ENCODE measurements at regions not wholly inside any gene's neighbourhood (a gene's known extent, or its start where the extent isn't known, plus 50 kb on each side); places are given as distances from the start of the nearest gene placed in this dataset.

DNA sequence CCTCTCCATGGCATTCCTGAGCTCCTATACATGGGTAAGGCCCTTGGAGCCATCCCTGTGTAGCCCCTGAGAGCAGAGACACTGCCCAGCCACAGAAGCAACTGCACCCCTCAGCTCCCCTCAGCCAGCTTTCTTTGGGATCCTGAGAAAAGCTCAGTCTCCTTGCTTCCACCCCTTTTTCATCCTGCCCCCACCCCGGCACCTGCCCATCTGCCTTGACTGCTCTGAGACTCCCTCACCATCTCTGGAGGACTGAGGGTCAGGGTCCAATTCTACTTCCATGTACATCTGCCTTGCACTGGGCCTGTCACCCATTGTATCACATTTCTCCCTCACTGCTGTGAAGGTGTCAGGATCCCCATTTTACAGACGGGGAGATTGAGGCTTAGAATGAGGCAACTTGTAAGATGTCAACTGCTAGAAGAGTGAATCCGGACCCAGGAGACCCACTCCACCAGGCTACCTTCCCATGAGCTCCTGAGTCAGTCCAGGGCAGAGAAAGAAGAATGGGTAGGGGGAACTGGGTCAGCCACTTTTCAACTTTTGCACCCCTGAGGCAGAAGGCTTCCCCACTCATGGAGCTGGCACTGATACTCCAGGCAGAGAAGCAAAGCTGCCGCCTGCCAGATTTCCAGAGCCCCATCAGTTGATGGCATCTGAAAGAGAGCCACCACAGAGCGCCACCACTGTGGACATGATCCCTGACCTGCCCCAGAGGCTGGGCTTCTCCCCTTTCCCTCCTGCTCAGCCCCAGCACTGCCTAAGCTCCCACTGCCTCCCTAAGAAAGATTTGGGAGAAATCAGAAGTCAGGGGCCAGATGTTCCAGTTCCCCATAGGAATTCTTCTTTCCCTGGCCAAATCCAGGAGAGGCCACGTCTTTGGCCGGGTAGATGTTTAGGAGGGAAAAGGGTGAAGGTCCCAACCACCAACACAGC lies 135.4 kb downstream of the TMEM132E start:
- TF ChIP-seq POLR2AphosphoS5 (IDR thresholded peaks at IDR 0.05) (no peak), POLR2A (IDR thresholded peaks at IDR 0.05) (no peak)
- TF ChIP-seq, protein P1, sequence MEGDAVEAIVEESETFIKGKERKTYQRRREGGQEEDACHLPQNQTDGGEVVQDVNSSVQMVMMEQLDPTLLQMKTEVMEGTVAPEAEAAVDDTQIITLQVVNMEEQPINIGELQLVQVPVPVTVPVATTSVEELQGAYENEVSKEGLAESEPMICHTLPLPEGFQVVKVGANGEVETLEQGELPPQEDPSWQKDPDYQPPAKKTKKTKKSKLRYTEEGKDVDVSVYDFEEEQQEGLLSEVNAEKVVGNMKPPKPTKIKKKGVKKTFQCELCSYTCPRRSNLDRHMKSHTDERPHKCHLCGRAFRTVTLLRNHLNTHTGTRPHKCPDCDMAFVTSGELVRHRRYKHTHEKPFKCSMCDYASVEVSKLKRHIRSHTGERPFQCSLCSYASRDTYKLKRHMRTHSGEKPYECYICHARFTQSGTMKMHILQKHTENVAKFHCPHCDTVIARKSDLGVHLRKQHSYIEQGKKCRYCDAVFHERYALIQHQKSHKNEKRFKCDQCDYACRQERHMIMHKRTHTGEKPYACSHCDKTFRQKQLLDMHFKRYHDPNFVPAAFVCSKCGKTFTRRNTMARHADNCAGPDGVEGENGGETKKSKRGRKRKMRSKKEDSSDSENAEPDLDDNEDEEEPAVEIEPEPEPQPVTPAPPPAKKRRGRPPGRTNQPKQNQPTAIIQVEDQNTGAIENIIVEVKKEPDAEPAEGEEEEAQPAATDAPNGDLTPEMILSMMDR (IDR thresholded peaks at IDR 0.05) = no peak
- DNase-seq (ENCODE audit: low spot score in 2 of 2) = no peak
- H3K36me3 ChIP-seq = no peaks in the 10 kb centered on the region

DNA sequence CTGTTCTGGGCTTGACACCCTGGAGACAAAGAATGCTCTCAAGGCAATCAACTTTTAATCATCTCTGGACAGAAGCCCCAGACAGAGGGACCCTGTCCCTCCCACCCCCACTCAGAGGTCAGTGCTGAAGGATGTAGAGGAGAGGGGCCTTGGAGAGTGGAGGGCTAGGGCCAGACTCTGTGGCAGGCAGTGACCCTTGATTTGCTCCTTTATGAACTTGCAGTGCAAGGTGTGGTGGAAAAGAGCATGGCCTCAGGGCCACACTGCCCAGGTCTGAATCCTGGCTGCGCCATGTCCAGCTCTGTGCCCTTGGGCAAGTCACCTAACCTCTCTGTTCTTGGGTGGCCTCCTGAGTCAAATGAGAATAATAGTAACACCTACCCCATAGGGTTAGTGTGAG lies 134.3 kb downstream of the TMEM132E start:
- H3K27ac ChIP-seq = no peak overlapping the region
- no peak for DNase-seq (ENCODE audit: low spot score in 2 of 2)
- no peak overlapping the region for H3K4me3 ChIP-seq
- H3K36me3 ChIP-seq = no peaks in the 10 kb centered on the region
- H3K9me3 ChIP-seq = no peaks in the 10 kb centered on the region
- H3K27me3 ChIP-seq = peaks cover 0 to 12% of the 10 kb centered on the region in 2 donors
- H3K4me1 ChIP-seq = no peaks in the 10 kb centered on the region
- TF ChIP-seq POLR2A (IDR thresholded peaks at IDR 0.05) (no peak), POLR2AphosphoS5 (IDR thresholded peaks at IDR 0.05) (no peak)
- TF ChIP-seq, protein P1 (IDR thresholded peaks at IDR 0.05) = no peak
- intact Hi-C loops (cut with DNase I; ENCODE audit: low total_unique reads) = no loop called here

More for the DNA sequence above, 135.4 kb downstream of the TMEM132E start:
- H3K4me1 ChIP-seq = no peaks in the 10 kb centered on the region
- no peaks in the 10 kb centered on the region for H3K9me3 ChIP-seq
- H3K4me3 ChIP-seq = no peak overlapping the region
- H3K27me3 ChIP-seq = peaks cover 0 to 2% of the 10 kb centered on the region in 2 donors
- no peak overlapping the region for H3K27ac ChIP-seq
- intact Hi-C loops (cut with DNase I; ENCODE audit: low total_unique reads) = no loop called here

DNA sequence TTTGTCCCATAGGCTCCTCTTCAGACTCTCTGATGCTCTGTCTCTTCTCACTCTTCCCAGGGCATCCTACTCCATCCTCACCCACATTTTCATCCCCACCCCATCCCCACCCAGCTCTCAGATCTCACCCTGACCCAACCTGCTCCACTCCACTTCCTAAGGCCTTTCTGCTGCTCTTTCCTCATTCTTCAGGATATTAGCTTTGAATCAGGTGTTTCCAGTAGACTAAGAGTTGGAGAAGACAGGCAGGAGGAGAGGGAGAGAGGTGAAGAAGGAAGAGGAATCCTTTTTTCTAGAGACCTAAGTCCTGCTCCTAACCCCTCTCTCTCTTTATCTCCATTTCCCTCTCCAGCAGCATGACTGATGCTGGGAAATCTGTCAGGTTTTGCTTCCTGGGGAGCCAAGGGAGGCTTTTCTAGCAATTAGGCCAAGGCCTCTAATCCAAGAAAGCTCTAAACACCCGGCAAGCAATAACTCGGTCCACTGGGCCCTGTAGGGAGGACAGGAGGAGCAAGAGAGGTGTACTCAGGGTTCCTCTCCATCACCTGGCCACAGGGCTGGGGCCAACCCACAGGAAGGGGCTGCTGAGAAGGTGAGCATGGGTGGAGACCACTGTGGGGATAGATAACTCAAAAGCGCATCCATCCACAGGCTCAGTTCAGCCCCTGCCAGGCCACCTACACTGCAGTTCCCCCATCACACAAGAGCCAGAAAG lies 133.3 kb downstream of the TMEM132E start:
- intact Hi-C loops (cut with DNase I; ENCODE audit: low total_unique reads) = no loop called here
- Histone ChIP-seq H3K27ac (no peak overlapping the region), H3K4me3 (no peak overlapping the region), H3K27me3 (peaks cover 0 to 12% of the 10 kb centered on the region in 2 donors), H3K9me3 (no peaks in the 10 kb centered on the region), H3K4me1 (no peaks in the 10 kb centered on the region), H3K36me3 (no peaks in the 10 kb centered on the region)
- TF ChIP-seq POLR2AphosphoS5 (IDR thresholded peaks at IDR 0.05) = no peak
- TF ChIP-seq, protein P1 (IDR thresholded peaks at IDR 0.05) = no peak
- no peak for TF ChIP-seq POLR2A (IDR thresholded peaks at IDR 0.05)
- DNase-seq (ENCODE audit: low spot score in 2 of 2) = no peak

DNA sequence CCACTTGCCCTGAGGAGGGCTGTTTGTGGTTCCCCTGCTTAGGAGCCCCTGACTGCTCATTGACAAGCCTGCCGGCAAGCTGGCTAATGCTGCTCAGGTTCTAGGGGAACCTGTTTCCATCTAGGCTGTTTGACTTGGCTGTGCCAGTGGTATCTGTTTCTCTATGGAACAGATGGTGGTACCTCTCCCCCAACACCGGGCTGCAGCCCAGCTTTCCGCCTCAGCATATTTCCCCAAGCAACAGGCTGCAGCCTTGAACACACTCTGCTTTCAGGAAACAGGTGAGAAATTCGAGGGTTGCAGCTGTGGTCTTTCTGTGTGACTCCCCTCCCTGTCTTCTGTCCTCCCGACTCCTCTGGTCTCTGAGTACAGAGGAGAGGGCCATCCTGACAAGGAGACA lies 132.3 kb downstream of the TMEM132E start:
- intact Hi-C loops (cut with DNase I; ENCODE audit: low total_unique reads) = no loop called here
- H3K4me1 ChIP-seq = no peaks in the 10 kb centered on the region
- no peaks in the 10 kb centered on the region for H3K36me3 ChIP-seq
- no peak for DNase-seq (ENCODE audit: low spot score in 2 of 2)
- peaks cover 0 to 12% of the 10 kb centered on the region in 2 donors for H3K27me3 ChIP-seq
- H3K27ac ChIP-seq = no peak overlapping the region
- H3K9me3 ChIP-seq = no peaks in the 10 kb centered on the region
- TF ChIP-seq, protein P1 (IDR thresholded peaks at IDR 0.05) = no peak
- TF ChIP-seq POLR2AphosphoS5 (IDR thresholded peaks at IDR 0.05) (no peak), POLR2A (IDR thresholded peaks at IDR 0.05) (no peak)
- no peak overlapping the region for H3K4me3 ChIP-seq

DNA sequence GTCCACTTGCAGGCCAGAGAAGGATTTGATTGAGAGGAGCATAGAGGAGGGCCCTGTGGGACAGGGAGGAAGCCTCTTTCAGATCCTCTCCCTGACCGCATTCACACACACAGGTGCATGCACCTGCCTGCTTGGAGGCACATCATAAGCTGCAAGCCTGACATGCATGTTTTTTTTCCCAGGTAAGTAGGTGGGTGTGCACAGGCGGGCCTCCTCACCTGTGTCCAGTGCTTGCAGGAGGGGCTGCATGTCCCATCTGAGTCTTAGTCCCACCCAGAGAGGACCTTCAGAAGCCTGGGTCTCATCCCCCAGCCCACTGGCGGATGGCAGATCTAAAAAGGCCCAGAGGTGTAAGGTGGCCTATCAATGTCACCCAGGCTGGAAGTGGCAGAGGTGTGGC lies 130.8 kb downstream of the TMEM132E start:
- Histone ChIP-seq H3K9me3 (no peaks in the 10 kb centered on the region), H3K4me3 (no peak overlapping the region), H3K4me1 (no peaks in the 10 kb centered on the region), H3K36me3 (no peaks in the 10 kb centered on the region), H3K27ac (no peak overlapping the region), H3K27me3 (peaks cover 0 to 12% of the 10 kb centered on the region in 2 donors)
- intact Hi-C loops (cut with DNase I; ENCODE audit: low total_unique reads) = no loop called here
- no peak for DNase-seq (ENCODE audit: low spot score in 2 of 2)
- TF ChIP-seq, protein P1 (IDR thresholded peaks at IDR 0.05) = no peak
- TF ChIP-seq POLR2AphosphoS5 (IDR thresholded peaks at IDR 0.05) (no peak), POLR2A (IDR thresholded peaks at IDR 0.05) (no peak)

Data from breast epithelium (tissue), 4 donors.